ENCODE measurements at regions not wholly inside any gene's neighbourhood (a gene's known extent, or its start where the extent isn't known, plus 50 kb on each side); places are given as distances from the start of the nearest gene placed in this dataset.

DNA sequence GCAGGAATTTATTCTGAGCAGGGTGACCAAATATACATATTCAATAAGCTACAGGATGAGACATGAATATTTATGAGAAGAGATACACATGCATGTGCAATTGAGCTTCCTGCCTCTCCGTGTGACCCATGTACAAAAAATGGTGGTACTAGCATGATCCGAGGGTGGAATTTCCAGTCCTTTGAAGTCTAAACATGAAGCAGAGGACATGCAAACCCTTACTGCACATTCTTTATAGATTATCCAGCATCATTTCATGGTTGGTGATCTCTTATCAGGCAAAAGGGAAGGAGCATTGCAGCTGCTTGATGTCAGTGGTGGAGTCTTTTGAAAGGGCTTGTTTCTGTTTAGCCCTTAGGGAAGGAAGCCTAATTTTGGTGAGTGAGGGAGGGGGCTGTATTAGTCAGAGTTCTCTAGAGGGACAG is 448.6 kb downstream of the SETD4 start:
- no peaks in the 10 kb centered on the region for H3K79me2 ChIP-seq (ENCODE audit: control insufficient read depth, insufficient read depth, low read length, unreplicated experiment)
- no peak overlapping the region for H3K4me3 ChIP-seq (ENCODE audit: low read depth, low read length)
- H3K27ac ChIP-seq (ENCODE audit: low read depth, low read length), result no peak overlapping the region
- no peaks in the 10 kb centered on the region for H3K36me3 ChIP-seq (ENCODE audit: insufficient read depth, low read length)
- peaks cover 22% of the 10 kb centered on the region for H3K4me1 ChIP-seq (ENCODE audit: control insufficient read depth, insufficient read depth, low read length, unreplicated experiment)
- no peak overlapping the region for H2AFZ ChIP-seq (ENCODE audit: low read length, unreplicated experiment)
- H3K27me3 ChIP-seq (ENCODE audit: insufficient read depth, low read length), result no peaks in the 10 kb centered on the region

DNA sequence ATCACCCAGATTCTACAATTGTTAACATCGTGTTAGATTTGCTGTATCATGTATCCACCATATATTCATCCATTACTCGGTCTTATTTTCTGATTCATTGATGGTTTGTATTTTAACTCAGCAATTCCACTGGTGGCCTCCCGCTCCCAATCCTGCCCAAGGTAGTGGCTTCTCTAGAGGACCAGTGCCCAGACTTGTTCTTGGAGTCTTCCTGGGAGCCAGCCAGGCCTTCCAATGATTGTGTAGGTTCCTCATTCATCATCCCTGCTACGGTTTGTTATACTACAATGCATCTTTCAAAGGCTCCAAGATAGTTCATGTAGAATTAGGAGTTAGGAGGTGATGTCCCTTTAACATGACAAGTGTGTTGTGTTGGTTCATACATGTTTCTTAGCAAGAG is 451.1 kb downstream of the SETD4 start:
- H3K27me3 ChIP-seq (ENCODE audit: insufficient read depth, low read length), result no peaks in the 10 kb centered on the region
- no peak overlapping the region for H3K4me3 ChIP-seq (ENCODE audit: low read depth, low read length)
- H2AFZ ChIP-seq (ENCODE audit: low read length, unreplicated experiment), result no peak overlapping the region
- H3K79me2 ChIP-seq (ENCODE audit: control insufficient read depth, insufficient read depth, low read length, unreplicated experiment), result no peaks in the 10 kb centered on the region
- H3K27ac ChIP-seq (ENCODE audit: low read depth, low read length), result no peak overlapping the region
- H3K36me3 ChIP-seq (ENCODE audit: insufficient read depth, low read length), result no peaks in the 10 kb centered on the region
- H3K4me1 ChIP-seq (ENCODE audit: control insufficient read depth, insufficient read depth, low read length, unreplicated experiment), result peaks cover 2% of the 10 kb centered on the region

- Histone ChIP-seq H3K79me2 (ENCODE audit: control insufficient read depth, insufficient read depth, low read length, unreplicated experiment) (no peaks in the 10 kb centered on the region), H3K27me3 (ENCODE audit: insufficient read depth, low read length) (no peaks in the 10 kb centered on the region), H3K27ac (ENCODE audit: low read depth, low read length) (no peak overlapping the region), H3K36me3 (ENCODE audit: insufficient read depth, low read length) (no peaks in the 10 kb centered on the region), H3K4me1 (ENCODE audit: control insufficient read depth, insufficient read depth, low read length, unreplicated experiment) (no peaks in the 10 kb centered on the region), H2AFZ (ENCODE audit: low read length, unreplicated experiment) (no peak overlapping the region), H3K4me3 (ENCODE audit: low read depth, low read length) (no peak overlapping the region)
Measured at GRCh38 chr21:35607406-35607805, 452.9 kb downstream of the SETD4 start.

- no peaks in the 10 kb centered on the region for H3K4me1 ChIP-seq (ENCODE audit: control insufficient read depth, insufficient read depth, low read length, unreplicated experiment)
- no peaks in the 10 kb centered on the region for H3K27me3 ChIP-seq (ENCODE audit: insufficient read depth, low read length)
- no peak overlapping the region for H2AFZ ChIP-seq (ENCODE audit: low read length, unreplicated experiment)
- no peak overlapping the region for H3K4me3 ChIP-seq (ENCODE audit: low read depth, low read length)
- H3K79me2 ChIP-seq (ENCODE audit: control insufficient read depth, insufficient read depth, low read length, unreplicated experiment), result no peaks in the 10 kb centered on the region
- H3K27ac ChIP-seq (ENCODE audit: low read depth, low read length), result no peak overlapping the region
- H3K36me3 ChIP-seq (ENCODE audit: insufficient read depth, low read length), result no peaks in the 10 kb centered on the region
Measured at GRCh38 chr21:35606578-35606977, 453.7 kb downstream of the SETD4 start.

- H3K4me3 ChIP-seq (ENCODE audit: low read depth, low read length), result no peak overlapping the region
- no peaks in the 10 kb centered on the region for H3K79me2 ChIP-seq (ENCODE audit: control insufficient read depth, insufficient read depth, low read length, unreplicated experiment)
- no peak overlapping the region for H2AFZ ChIP-seq (ENCODE audit: low read length, unreplicated experiment)
- H3K27ac ChIP-seq (ENCODE audit: low read depth, low read length), result no peak overlapping the region
- no peaks in the 10 kb centered on the region for H3K36me3 ChIP-seq (ENCODE audit: insufficient read depth, low read length)
- no peaks in the 10 kb centered on the region for H3K27me3 ChIP-seq (ENCODE audit: insufficient read depth, low read length)
- H3K4me1 ChIP-seq (ENCODE audit: control insufficient read depth, insufficient read depth, low read length, unreplicated experiment), result no peaks in the 10 kb centered on the region
Measured at GRCh38 chr21:35606146-35606545, 454.2 kb downstream of the SETD4 start.

DNA sequence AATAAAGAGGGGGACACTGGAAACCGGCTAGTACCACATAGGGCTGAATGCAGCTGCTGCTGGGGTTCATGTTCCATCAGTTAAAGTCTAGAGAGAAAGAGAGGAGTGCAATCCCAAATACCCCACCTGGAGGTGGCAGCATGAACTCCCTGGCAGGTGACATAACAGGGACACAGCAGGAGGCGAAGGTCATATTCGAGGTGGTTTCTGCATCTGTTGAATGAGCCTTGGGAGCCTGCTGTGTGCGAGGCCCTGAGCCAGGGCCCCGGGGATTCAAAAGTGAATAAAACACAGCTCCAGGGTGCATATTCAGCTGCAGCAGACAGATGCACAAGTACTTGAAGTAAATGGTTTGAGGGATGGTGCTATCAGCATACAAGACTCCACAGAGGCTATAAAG is 456.8 kb downstream of the SETD4 start:
- no peak overlapping the region for H3K27ac ChIP-seq (ENCODE audit: low read depth, low read length)

DNA sequence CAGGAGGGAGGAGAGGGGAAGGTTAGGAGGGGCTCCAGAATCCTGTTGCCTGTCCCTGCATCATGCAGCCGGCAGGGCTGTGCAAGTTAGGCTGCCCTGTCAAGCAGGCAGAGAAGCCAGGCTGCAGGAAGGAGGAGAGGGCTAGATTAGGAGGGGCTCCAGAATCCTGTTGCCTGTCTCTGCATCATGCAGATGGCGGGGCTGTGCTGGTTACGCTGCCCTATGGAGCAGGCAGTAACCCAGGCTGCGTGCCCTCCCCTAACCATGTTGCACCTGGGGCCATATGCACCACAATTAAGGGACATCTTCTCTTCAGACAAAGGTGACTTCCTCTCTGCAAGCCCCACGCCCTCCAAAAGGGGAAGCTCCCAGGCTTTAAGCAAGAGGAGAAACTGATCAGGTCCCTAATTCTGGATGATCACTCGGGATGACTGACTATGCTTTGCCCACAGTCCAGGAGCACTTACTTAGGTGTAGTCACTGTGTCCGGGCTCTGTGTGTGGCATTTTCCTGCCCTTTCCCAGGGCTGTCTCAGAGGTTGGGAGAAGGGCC is 457.4 kb downstream of the SETD4 start:
- no peak overlapping the region for H2AFZ ChIP-seq (ENCODE audit: low read length, unreplicated experiment)

More for the DNA sequence above, 456.8 kb downstream of the SETD4 start:
- H3K4me1 ChIP-seq (ENCODE audit: control insufficient read depth, insufficient read depth, low read length, unreplicated experiment), result no peaks in the 10 kb centered on the region
- no peaks in the 10 kb centered on the region for H3K36me3 ChIP-seq (ENCODE audit: insufficient read depth, low read length)
- H3K27me3 ChIP-seq (ENCODE audit: insufficient read depth, low read length), result no peaks in the 10 kb centered on the region
- no peak overlapping the region for H2AFZ ChIP-seq (ENCODE audit: low read length, unreplicated experiment)
- H3K79me2 ChIP-seq (ENCODE audit: control insufficient read depth, insufficient read depth, low read length, unreplicated experiment), result no peaks in the 10 kb centered on the region
- no peak overlapping the region for H3K4me3 ChIP-seq (ENCODE audit: low read depth, low read length)

DNA sequence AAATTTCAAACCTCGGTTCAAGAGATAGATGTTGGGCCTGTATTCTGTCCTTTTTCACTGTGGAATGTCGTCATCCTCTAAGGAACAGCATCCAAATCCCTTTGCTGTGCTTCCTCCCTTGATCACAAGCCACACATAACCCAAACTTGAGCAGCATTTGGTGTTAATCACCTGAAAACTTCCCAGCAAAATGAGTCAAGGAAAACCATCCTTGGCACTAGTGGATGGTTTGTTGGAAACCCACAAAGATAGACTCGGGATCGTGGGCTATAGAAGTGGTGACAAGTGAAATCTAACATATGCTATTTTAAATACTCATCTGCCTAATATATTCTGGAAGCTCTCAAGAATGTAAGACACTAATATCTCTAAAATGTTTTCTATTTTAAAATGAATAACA is 459.1 kb downstream of the SETD4 start:
- H3K4me3 ChIP-seq (ENCODE audit: low read depth, low read length), result no peak overlapping the region
- no peak overlapping the region for H2AFZ ChIP-seq (ENCODE audit: low read length, unreplicated experiment)
- H3K36me3 ChIP-seq (ENCODE audit: insufficient read depth, low read length), result no peaks in the 10 kb centered on the region
- no peaks in the 10 kb centered on the region for H3K4me1 ChIP-seq (ENCODE audit: control insufficient read depth, insufficient read depth, low read length, unreplicated experiment)
- no peaks in the 10 kb centered on the region for H3K79me2 ChIP-seq (ENCODE audit: control insufficient read depth, insufficient read depth, low read length, unreplicated experiment)
- no peak overlapping the region for H3K27ac ChIP-seq (ENCODE audit: low read depth, low read length)
- H3K27me3 ChIP-seq (ENCODE audit: insufficient read depth, low read length), result no peaks in the 10 kb centered on the region

More for the DNA sequence above, 457.4 kb downstream of the SETD4 start:
- Histone ChIP-seq H3K79me2 (ENCODE audit: control insufficient read depth, insufficient read depth, low read length, unreplicated experiment) (no peaks in the 10 kb centered on the region), H3K4me1 (ENCODE audit: control insufficient read depth, insufficient read depth, low read length, unreplicated experiment) (no peaks in the 10 kb centered on the region), H3K36me3 (ENCODE audit: insufficient read depth, low read length) (no peaks in the 10 kb centered on the region), H3K27me3 (ENCODE audit: insufficient read depth, low read length) (no peaks in the 10 kb centered on the region), H3K27ac (ENCODE audit: low read depth, low read length) (no peak overlapping the region), H3K4me3 (ENCODE audit: low read depth, low read length) (no peak overlapping the region)

GRCh38 chr21:35599164-35599563 is 461.2 kb downstream of the SETD4 start:
- Histone ChIP-seq H3K36me3 (ENCODE audit: insufficient read depth, low read length) (no peaks in the 10 kb centered on the region), H2AFZ (ENCODE audit: low read length, unreplicated experiment) (no peak overlapping the region), H3K4me1 (ENCODE audit: control insufficient read depth, insufficient read depth, low read length, unreplicated experiment) (no peaks in the 10 kb centered on the region), H3K4me3 (ENCODE audit: low read depth, low read length) (no peak overlapping the region), H3K79me2 (ENCODE audit: control insufficient read depth, insufficient read depth, low read length, unreplicated experiment) (no peaks in the 10 kb centered on the region), H3K27me3 (ENCODE audit: insufficient read depth, low read length) (no peaks in the 10 kb centered on the region), H3K27ac (ENCODE audit: low read depth, low read length) (no peak overlapping the region)

DNA sequence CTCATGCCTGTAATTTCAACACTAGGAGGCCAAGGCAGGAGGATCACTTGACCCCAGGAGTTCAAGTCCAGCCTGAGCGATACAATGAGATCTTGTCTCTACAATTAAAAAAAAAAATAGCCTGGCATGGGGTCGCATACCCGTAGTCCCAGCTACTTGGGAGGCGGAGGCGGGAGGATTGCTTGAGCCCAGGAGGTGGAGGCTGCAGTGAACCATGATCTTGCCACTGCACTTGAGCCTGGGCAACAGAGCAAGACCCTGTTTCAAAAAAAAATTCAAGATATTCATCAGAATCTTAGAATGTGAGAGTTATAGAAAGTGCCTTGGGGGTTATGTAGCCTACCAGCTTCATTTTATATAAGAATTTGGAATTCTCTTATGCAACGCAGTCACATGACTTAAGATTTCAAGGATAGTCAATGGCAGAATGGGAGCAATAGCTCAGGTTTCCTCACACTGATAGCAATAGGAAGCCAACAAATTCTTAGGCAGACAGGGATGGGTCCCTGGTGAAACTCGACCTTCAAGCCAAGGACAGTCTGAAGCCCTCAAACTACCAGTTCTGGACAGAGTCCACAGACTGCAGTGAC is 462.5 kb downstream of the SETD4 start:
- H2AFZ ChIP-seq (ENCODE audit: low read length, unreplicated experiment), result no peak overlapping the region
- H3K27me3 ChIP-seq (ENCODE audit: insufficient read depth, low read length), result no peaks in the 10 kb centered on the region
- no peak overlapping the region for H3K4me3 ChIP-seq (ENCODE audit: low read depth, low read length)
- H3K4me1 ChIP-seq (ENCODE audit: control insufficient read depth, insufficient read depth, low read length, unreplicated experiment), result peaks cover 10% of the 10 kb centered on the region
- H3K27ac ChIP-seq (ENCODE audit: low read depth, low read length), result no peak overlapping the region
- no peaks in the 10 kb centered on the region for H3K36me3 ChIP-seq (ENCODE audit: insufficient read depth, low read length)
- no peaks in the 10 kb centered on the region for H3K79me2 ChIP-seq (ENCODE audit: control insufficient read depth, insufficient read depth, low read length, unreplicated experiment)

GRCh38 chr21:35594905-35595304 is 465.4 kb downstream of the SETD4 start:
- Histone ChIP-seq H3K79me2 (ENCODE audit: control insufficient read depth, insufficient read depth, low read length, unreplicated experiment) (no peaks in the 10 kb centered on the region), H3K36me3 (ENCODE audit: insufficient read depth, low read length) (no peaks in the 10 kb centered on the region), H3K27ac (ENCODE audit: low read depth, low read length) (no peak overlapping the region), H3K4me1 (ENCODE audit: control insufficient read depth, insufficient read depth, low read length, unreplicated experiment) (peaks cover 16% of the 10 kb centered on the region), H3K27me3 (ENCODE audit: insufficient read depth, low read length) (no peaks in the 10 kb centered on the region), H3K4me3 (ENCODE audit: low read depth, low read length) (no peak overlapping the region), H2AFZ (ENCODE audit: low read length, unreplicated experiment) (no peak overlapping the region)

Data from ACC112 (cell line).